ENCODE measurements at regions not wholly inside any gene's neighbourhood (a gene's known extent, or its start where the extent isn't known, plus 50 kb on each side); places are given as distances from the start of the nearest gene placed in this dataset.

DNA sequence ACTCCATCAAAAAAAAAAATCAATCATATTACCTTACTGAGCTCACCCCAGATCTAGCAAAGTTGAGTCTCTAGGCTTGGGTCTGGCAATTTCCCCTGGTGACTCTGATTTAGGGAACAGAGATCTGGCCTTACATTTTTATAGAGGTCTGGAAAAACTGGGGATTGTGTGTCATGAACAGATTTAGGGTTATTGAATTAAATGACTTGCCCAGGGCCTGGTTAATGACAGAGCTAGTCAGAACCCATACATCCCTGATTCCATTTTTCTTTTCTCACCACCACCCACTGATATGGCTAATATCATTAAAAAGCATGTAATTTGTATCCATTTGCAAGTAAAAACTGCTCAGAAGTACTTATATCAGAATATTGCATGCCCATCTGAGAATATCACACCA lies 163.4 kb upstream of the OGFRL1 start:
- TF ChIP-seq, protein P1, sequence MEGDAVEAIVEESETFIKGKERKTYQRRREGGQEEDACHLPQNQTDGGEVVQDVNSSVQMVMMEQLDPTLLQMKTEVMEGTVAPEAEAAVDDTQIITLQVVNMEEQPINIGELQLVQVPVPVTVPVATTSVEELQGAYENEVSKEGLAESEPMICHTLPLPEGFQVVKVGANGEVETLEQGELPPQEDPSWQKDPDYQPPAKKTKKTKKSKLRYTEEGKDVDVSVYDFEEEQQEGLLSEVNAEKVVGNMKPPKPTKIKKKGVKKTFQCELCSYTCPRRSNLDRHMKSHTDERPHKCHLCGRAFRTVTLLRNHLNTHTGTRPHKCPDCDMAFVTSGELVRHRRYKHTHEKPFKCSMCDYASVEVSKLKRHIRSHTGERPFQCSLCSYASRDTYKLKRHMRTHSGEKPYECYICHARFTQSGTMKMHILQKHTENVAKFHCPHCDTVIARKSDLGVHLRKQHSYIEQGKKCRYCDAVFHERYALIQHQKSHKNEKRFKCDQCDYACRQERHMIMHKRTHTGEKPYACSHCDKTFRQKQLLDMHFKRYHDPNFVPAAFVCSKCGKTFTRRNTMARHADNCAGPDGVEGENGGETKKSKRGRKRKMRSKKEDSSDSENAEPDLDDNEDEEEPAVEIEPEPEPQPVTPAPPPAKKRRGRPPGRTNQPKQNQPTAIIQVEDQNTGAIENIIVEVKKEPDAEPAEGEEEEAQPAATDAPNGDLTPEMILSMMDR (IDR thresholded peaks at IDR 0.05), result no peak
- TF ChIP-seq POLR2A (IDR thresholded peaks at IDR 0.05), result no peak

Measured in lower leg skin (tissue), 3 donors.